ENCODE measurements at regions not wholly inside any gene's neighbourhood (a gene's known extent, or its start where the extent isn't known, plus 50 kb on each side); places are given as distances from the start of the nearest gene placed in this dataset.

GRCh38 chr11:122434786-122435185 lies 220.7 kb upstream of the UBASH3B start:
- intact Hi-C loops (cut with DNase I; ENCODE audit: low total_unique reads) = no loop called here
- Histone ChIP-seq H3K27ac (no peak overlapping the region), H3K36me3 (no peaks in the 10 kb centered on the region), H3K27me3 (no peaks in the 10 kb centered on the region), H3K4me3 (no peak overlapping the region), H3K4me1 (peaks cover 0 to 3% (median 0%) of the 10 kb centered on the region in 4 donors), H3K9me3 (no peaks in the 10 kb centered on the region)
- no peak for DNase-seq
- TF ChIP-seq CTCF (IDR thresholded peaks at IDR 0.05) = no peak

DNA sequence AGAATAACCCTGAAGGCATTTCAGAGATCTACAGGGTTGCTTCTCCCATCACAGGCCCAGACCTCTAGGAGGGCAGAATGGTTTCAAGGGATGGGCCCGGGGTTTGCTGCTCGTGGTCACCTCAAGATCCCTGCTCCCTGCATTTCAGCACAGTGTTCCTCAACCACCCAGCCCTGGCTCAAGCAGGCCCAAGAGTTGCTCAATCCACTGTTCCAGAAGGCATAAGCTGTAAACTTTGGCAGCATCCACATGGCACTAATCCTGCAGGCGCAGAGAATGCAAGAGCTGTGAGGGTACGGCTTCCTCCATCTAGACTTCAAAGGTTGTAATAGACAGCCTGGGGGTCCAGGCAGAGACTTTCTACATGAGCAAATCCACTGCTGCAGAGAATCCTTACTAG lies 225.0 kb upstream of the UBASH3B start:
- no peak overlapping the region for H3K4me3 ChIP-seq
- no peak for TF ChIP-seq CTCF (IDR thresholded peaks at IDR 0.05)
- intact Hi-C loops (cut with DNase I; ENCODE audit: low total_unique reads) = no loop called here

GRCh38 chr11:122426073-122426472 lies 229.4 kb upstream of the UBASH3B start:
- Histone ChIP-seq H3K27ac (no peak overlapping the region), H3K4me1 (peaks cover 0 to 4% (median 0%) of the 10 kb centered on the region in 4 donors), H3K9me3 (no peaks in the 10 kb centered on the region), H3K4me3 (no peak overlapping the region), H3K27me3 (no peaks in the 10 kb centered on the region), H3K36me3 (no peaks in the 10 kb centered on the region)
- no peak for DNase-seq
- no peak for TF ChIP-seq CTCF (IDR thresholded peaks at IDR 0.05)
- intact Hi-C loops (cut with DNase I; ENCODE audit: low total_unique reads) = no loop called here

More for the DNA sequence above, 225.0 kb upstream of the UBASH3B start:
- DNase-seq = peak in 1 of 2 donors; percentile 39
- H3K27ac ChIP-seq = no peak overlapping the region
- no peaks in the 10 kb centered on the region for H3K4me1 ChIP-seq
- H3K27me3 ChIP-seq = no peaks in the 10 kb centered on the region
- no peaks in the 10 kb centered on the region for H3K36me3 ChIP-seq
- no peaks in the 10 kb centered on the region for H3K9me3 ChIP-seq

DNA sequence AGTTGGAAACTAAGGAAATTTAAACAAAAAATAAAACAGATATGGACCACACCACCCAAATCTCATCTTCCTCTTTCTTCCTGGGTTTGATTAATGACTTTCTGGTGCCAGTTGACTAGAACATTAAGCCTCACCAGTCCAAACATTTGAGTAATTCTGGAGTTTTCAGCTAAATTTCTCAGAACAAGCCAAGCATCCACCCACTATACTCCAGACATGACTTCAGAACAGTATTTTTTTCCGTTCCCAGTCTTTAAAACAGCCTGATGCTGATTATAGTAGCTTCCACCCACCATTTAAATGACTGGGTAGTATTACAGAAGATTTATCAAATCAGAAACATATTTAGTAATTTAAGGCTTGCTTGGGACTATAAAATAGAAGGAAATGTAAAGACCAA lies 230.9 kb upstream of the UBASH3B start:
- Histone ChIP-seq H3K9me3 (no peaks in the 10 kb centered on the region), H3K27ac (peak overlapping the region in 1 of 2 donors; percentile 21), H3K4me3 (no peak overlapping the region), H3K27me3 (no peaks in the 10 kb centered on the region), H3K4me1 (peaks cover 0 to 4% (median 0%) of the 10 kb centered on the region in 4 donors), H3K36me3 (no peaks in the 10 kb centered on the region)
- intact Hi-C loops (cut with DNase I; ENCODE audit: low total_unique reads) = no loop called here
- TF ChIP-seq CTCF (IDR thresholded peaks at IDR 0.05) = no peak
- no peak for DNase-seq

DNA sequence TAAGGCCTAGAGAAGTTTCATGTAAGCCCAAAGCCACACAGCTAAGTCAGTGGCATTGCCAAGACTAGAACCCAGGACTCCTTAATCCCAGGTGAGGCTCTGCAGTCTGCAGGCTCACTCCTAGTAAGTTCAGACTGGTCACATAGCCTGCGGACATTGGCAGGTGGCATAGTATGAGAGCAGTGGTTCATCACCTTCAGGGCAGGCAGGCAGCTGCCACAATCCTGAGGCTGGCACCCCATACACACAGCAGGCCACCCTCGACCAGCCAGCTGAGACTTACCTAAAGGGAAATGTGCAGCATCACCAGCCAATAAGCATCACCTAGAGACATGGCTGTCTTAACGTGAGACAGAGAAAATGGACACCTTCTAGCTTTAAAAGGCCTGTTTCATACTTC lies 231.6 kb upstream of the UBASH3B start:
- H3K36me3 ChIP-seq = no peaks in the 10 kb centered on the region
- no peak overlapping the region for H3K4me3 ChIP-seq
- no peak for TF ChIP-seq CTCF (IDR thresholded peaks at IDR 0.05)
- peak overlapping the region in 1 of 2 donors; percentile 21 for H3K27ac ChIP-seq
- no peak for DNase-seq
- peaks cover 0 to 4% (median 0%) of the 10 kb centered on the region in 4 donors for H3K4me1 ChIP-seq
- H3K9me3 ChIP-seq = no peaks in the 10 kb centered on the region
- intact Hi-C loops (cut with DNase I; ENCODE audit: low total_unique reads) = no loop called here
- no peaks in the 10 kb centered on the region for H3K27me3 ChIP-seq

- Histone ChIP-seq H3K27ac (no peak overlapping the region), H3K4me3 (no peak overlapping the region), H3K36me3 (no peaks in the 10 kb centered on the region), H3K9me3 (no peaks in the 10 kb centered on the region), H3K27me3 (no peaks in the 10 kb centered on the region), H3K4me1 (peaks cover 0 to 4% (median 0%) of the 10 kb centered on the region in 4 donors)
- intact Hi-C loops (cut with DNase I; ENCODE audit: low total_unique reads) = no loop called here
- TF ChIP-seq CTCF (IDR thresholded peaks at IDR 0.05) = no peak
- DNase-seq = no peak
These were observed 232.2 kb upstream of the UBASH3B start for GRCh38 chr11:122423273-122423672.

All from tibial artery (tissue), 4 donors.